Medulla oblongata (tissue), 1 donor: ENCODE measurements at regions not wholly inside any gene's neighbourhood (a gene's known extent, or its start where the extent isn't known, plus 50 kb on each side); places are given as distances from the start of the nearest gene placed in this dataset.

Source experiments
- DNase-seq: peaks from one replicate; pipeline ENCODE4 v3.0.0-alpha.2; 2015; ENCODE audit errors: extremely low spot score

DNA sequence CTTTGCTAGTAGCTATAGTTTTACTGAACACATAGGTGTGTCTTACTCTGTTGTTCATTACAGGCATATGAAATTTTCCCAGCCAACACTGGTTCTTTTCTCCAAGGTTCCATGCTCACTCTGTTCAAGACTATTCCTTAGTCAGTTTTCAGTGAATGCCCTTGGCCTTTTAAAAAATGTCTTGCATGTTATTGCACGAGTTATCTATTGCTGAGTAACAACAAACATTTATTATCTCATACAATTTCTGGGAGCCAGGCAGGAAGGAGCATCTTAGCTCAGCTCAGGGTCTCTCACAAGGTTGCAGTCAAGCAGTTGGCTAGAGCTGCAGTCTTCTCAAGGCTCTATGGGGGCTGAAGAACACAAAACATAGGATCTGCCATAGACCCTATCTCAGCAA, 223.5 kb downstream of the BTG1 start:
- no peak for DNase-seq

DNA sequence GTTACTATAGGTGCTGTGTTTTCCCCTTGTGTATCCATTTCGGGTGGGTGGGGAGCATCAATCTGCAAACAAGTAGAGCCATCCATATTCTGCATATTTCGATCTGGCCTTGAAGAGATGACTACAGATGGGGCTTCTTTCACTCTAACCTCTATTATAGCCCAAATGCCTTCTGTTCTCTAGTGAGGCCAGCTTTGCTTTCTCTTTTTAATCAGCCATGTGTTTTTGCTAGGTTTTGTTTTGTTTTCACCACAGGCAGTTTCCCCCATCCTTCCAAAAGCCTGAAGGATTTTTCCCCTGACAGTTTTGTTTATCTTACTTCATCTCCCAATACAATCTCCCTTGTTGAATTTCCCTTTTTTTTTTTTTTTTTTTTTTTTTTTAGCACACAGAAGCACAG, 224.1 kb downstream of the BTG1 start:
- DNase-seq: no peak

DNA sequence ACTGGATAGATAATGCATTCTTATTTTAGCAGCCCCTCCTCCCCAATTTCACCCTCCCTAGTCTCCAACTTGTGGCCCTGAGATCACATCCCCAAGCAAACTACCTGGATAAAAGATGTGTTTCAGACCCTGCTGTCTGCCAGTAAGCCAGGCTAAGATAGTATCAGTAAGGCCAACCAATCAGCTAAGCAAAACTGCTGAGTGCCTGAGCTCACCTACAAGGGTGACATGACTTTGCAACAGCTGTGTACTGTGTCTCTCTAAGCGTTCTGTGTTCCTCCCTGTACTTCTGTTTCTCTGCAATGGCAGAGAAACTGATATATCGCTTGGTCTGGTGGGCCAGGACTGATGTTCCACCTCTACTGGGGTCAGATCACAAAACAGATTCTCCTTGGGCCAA, 224.9 kb downstream of the BTG1 start:
- DNase-seq: no peak

DNA sequence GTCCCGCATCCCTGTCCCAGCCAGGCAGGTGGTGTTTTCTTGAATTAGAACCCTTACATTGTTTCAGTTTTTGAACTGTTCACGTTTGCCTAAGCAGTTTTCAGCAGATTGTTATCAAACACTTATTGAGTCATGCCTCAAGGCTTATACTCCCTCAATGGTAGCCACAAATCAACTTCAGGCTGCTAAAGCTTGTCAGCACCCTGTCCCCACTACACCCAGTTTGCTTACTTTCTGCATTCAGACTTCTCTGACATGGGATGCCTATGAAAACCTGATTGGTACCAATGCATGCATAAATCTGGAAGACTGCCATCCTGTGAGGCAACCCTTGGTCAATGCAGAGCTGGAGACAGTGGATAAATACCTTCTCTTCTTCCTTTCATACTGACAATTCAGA, 225.4 kb downstream of the BTG1 start:
- no peak for DNase-seq

DNA sequence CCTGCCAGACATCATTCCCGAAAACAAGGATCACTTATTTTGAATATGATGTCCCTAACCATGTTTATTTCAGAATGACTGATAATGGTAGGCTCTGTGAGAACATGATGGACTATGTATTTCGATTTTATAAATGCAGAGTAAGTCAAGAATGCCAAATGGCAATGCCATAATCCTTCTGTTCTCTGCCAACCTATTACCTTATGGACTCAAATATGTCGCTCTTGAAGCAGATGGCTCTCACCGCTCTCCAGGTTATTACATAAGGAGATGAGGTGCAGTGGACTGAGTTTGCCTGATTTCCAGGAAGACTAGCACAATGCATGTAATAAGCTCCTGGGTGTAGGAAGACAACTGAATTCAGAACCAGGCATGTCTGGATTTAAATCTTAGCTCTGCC, 227.2 kb downstream of the BTG1 start:
- no peak for DNase-seq

DNA sequence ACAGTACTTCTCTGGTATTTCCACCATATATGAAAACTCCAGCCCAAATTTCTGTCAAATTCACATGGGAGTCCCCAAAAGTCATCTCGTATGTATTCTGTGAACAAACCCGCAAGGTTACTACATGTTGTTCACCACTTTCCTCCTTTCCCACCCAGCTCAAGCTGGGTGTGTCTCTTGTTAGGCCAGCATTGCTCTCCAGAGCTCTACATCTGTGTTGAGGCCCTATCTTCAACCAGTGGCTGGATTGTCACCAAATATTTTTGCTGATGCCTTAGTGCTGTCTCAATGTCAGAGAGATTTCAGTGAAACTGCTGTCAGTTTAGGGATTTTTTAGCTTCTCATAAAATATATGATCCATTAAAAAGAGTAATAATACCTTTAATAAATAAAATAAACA, 230.9 kb downstream of the BTG1 start:
- DNase-seq: no peak

DNA sequence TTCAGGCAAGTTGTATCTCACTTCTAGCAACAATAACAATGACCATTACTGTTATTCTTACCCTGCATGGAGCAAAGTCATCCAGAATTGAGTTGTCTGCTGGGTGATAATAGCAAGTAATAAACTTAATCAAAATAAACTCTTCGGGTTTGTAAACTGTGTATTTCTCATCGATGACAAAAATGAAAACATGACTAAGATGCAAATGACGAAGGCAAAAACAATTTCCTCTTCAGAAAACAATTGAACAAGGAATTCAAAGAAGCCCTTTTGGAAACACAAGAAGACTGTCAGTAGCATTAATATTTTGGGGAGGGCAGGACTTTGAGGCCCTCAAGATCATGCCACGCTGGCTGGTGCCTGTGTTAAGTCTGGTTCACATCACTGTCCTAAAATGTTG, 232.0 kb downstream of the BTG1 start:
- no peak for DNase-seq

DNA sequence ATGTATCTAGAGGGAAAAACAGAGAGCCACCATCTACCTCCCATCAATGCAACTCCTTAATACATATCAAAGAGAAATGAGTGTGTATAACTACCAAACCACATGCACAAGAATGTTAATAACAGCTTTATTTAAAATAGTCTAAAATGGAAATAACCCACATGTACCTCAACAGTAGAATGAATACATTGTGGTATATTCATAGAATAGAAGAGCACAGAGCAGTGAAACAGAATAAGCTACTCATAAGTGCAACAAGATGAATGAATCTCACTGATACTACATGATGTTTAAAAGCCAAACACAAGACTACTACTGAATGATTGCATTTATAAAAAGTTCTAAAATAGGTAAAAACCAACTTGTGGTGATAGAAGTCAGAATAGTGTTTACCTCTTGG, 232.5 kb downstream of the BTG1 start:
- no peak for DNase-seq

DNA sequence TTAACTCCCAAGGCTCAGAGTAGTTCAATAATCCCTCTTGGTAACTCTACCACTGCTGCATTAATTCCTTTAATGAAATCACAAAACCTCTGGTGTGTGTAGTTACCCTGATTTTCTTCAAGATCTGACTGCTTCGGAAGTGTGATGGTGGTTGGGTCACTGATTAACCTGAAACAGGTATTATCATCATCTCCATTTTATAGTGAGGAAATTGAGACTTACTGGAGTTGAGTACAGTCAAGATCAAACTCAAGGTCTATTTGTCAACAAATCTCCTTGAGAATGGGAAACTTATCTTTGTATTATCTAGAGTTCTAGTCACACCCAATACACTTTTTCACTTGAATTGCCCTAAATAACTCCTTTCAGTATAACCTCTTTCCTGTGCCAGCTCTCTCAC, 233.5 kb downstream of the BTG1 start:
- no peak for DNase-seq

DNA sequence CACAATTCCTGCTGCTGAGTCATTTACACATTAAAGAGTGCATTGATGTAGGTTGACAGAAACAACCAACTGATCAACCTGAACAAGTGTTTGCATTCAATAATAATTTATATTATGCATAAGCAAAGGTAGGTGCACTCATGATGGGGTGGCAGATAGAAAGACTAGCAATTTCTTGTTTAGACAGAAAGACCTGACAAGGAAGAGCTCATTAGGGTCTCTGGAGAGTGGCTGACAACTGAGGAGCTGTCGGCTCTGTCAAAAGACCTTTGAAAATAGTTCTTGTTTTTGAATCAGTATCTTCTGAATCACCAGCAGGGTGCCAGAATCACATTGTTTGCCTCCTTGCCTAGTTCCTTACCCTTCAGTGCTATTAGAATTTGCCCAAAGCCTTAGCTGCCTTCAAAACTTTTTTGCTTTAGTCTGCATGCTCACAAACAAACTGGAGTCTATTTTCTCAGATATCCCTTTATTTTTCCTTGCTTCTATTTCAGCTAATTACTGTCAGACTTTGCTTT, 234.7 kb downstream of the BTG1 start:
- DNase-seq: no peak

DNA sequence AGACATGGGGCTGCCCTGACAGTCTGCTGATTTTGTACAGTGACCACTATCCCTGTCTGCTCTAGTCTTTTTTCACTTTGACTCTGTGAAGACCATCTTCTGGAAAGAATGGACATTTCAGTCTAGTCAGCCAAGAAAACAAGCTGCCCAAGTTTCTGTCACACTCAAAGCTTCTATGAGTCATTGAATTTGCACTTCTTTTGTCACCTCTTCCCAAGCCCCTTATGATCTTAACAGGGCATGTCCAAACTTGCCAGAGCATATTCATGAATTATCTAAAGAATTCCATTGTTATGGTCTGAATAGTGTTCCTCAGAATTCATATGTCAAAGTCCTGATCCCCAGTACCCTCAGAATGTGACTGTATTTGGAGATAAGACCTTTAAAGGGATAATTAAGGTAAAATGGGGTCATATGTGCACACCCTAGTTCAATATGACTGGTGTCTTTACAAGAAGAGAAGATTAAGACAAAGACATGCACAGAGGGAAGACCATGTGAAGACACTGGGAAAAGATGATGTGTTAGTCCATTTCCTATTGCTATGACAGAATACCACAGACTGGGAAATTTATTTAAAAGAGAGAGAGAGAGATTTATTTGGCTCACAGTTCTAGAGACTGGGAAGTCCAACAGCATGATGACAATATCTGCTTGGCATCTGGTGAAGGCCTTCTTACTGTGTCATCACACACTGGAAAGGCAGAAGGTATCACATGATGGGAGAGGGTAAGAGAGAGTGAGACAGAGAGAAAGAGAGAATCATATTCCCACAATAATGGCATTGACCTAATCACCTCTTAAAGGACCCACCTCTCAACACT, 242.6 kb downstream of the BTG1 start:
- no peak for DNase-seq

DNA sequence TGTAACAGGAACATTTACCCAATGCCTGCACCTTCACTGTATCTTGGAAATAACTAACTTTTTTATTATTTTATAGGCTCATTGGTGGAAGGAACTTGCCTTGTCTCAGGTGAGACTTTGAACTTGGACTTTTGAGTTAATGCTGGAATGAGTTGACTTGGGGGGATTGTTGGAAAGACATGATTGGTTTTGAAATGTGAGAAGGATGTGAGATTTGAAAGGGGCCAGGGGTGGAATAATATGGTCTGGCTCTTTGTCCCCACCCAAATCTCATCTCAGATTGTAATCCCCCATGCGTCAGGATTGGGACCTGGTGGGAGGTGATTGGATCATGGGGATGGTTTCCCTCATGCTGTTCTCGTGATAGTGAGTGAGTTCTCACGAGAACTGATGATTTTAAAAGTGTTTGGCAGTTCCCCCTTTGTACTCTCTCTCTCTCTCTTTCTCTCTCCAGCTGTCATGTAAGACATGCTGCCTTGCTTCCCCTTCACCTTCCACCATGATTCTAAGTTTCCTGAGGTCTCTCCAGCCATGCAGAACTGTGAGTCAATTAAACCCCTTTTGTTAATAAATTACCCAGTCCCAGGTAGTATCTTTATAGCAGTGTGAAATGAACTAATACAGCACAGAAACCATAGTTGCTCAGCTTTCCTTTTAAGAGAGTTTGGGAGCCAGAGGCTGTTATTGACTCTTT, 244.1 kb downstream of the BTG1 start:
- no peak for DNase-seq

DNA sequence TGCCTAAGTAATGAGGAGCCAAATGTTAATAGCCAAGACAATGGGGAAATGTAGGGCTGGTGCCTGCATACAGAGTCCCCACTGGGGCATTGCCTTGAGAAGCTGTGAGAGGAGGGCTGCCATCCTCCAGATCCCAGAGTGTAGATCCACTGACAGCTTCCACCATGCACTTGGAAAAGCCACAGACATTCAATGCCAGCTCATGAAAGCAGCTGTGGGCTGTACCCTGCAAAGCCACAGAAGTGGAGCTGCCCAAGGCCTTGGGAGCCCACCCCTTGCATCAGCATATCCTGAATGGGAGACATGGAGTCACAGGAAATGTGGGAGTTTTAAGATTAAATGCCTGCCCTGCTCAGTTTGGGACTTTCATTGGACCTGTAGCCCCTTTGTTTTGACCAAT, 244.7 kb downstream of the BTG1 start:
- DNase-seq: no peak

DNA sequence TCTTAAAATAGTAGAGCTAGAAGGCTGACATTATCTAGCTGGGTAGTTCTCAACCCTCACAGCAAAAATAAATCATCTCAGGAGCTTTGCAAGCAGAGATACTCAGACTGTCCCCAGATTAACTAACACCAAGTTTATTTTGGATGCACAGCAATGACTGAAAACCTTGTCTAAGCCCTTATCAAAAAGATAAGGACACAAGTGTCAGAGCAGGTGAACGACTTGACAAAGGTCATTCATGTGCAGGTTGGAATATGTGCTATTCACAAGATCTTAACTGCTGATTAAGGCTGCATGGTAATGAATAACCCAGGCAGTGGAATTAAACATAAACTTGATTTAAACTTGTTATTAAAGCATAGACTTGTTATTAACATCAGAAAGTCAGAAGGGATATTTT, 246.6 kb downstream of the BTG1 start:
- no peak for DNase-seq

DNA sequence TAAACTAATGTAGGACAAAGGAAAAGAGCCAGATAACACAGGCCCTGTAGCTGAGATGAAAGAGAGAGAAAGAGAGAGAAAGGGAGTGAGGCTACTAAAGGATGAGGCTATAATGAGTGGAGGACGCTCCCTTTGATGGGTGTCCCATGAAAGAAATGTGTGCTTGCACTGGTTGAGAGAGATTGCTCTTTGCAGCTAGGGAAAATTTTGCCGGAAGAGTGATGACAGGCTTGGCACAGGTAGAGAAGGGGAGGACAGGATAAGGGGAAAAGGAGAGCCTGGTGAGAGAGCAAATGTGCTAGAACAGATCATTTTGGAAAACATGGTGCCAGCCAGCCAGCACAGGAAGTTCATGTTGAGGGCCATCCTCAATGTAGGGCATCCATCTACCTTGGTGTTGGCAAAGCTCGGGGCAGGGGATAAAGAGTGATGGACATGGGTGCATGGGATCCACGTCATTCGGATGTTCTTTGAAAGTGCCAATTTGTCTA, 248.6 kb downstream of the BTG1 start:
- no peak for DNase-seq

DNA sequence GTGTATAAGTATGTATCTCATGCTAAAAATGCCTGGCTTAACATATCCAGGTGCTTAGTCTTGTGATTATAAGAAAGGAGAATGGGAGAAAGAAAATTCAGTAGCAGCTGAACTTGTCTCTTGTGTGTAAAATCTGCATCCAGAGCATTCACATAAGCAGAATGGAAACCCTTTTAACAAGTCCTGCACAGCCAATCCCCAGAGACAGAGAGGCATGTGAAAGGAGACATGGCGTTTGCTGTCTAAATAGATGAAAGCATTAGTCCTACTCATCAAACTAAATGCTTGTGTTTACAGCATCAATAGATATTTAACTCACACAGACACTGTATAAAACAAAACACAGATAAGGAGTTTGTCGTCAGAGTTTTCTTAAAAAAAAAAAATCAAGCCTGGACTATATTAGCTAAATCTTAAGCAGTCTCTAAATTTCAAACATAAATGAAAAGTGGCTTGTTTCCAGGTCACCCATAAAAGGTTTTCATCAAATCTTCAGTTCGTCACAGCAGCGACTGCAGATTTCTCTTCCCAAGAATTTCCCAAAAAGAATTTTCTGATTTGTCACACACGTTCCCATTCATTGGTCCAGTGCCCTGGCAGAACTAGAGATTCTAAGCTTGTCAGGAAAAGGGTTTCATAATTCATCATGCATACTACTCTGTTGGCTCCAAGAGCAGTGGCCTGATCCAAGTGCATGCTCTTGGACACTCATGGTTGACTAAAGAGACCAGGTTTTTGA, 249.2 kb downstream of the BTG1 start:
- no peak for DNase-seq

DNA sequence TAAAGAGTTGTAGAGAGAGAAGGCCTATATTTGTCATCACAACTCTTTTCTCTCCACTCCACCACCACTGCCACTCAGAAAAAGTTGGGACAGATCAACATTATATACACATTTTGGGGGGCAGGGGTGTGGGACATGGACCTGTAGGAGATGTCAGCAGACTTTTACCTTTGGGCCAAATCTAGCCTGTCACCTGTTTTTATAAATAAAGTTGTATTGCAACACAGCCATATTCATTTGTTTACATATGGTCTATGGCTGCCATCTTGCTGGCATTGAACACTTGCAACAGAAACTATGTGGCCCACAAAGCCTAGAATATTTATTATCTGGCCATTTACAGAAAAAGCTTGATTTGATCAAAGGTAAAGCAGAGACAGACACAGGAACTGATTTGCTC, 250.7 kb downstream of the BTG1 start:
- DNase-seq: no peak

DNA sequence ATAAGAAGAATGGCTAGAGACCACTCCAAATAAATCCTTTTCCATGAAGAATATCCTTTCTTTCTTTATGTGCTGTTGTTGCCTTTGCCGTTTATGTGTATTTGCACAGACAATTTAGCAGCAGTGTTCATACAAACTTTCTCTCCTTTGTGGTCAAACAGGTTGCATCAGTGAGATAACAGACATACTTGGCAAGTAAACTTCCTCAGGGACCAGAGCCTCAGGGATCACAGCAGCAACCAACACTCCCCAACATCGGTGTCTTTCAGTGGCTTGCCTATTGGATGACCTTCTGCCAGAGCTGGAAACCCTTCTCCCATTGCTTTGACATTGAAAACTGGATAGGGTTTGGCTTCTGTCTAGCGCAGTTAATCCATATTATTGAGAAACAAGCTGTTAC, 252.2 kb downstream of the BTG1 start:
- no peak for DNase-seq

DNA sequence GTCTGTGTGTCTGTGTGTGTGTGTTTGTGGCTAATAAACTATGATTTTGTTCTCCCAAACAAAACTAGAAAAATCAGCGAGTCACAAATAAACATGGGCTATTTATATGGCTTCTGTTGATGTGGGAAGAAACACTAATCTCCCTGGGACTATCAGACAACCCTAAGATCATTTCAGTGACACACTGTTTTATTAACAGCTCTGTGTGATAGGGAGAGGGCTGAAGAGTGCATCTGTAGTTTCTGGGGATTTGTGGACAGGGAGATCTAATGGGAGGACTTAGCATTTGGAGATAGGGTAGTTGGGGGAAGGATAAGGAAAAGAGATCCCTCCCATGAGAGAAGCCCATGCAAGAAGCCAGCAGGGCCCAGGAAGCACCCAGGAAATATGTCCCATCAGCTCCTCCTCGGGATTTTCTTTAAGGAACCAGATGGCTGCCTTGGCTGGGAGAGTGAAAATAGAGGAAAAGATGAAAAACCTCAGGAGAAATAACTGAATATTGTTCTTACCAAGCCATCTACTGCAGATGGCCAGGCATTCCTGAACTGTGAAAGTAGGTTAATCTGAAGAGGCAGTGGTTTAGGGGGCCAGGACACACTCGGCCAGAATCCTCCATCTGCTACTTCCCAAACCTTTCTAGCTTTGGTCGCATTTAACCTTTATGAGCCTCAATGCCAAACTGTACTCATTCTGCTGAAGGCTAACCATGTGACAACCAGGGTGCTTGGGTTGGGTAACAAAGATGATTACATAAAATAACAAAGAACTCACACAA, 253.4 kb downstream of the BTG1 start:
- DNase-seq: no peak

DNA sequence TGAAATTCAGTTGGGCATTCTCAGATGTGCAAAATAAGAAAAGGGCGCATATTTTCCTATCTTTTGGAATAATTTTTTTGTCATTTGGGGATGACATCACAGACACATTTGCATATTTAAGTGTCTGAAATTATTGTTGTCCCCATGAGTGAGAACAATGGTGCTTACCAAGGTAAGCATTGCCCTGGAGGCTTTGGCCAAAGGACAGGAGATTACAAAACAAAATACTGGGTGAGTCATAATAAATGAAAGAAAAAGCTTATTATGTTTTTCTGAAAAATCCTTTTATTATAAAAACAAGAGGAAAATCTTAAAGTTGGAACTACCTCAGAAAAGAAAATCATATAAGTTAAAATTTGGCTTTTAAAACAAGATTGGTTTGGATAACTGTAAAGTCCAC, 254.9 kb downstream of the BTG1 start:
- no peak for DNase-seq

DNA sequence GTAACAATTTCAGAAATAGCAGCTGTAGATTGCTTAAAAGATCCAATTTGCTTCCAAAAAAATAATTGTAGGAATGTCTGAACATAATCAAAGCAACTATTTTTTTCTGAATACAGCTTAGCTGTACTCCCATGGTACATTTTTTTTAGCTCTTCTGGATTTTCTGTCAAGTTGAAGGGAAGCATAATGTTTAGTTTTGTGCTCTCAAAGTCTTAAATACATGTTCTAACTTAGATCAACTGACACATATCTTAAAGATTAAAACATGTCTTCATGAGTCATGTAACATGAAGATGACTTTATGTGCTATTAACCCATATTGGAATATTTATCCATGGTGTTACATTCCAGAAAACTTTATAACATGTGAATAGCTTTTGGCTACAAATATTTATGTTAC, 255.7 kb downstream of the BTG1 start:
- no peak for DNase-seq

DNA sequence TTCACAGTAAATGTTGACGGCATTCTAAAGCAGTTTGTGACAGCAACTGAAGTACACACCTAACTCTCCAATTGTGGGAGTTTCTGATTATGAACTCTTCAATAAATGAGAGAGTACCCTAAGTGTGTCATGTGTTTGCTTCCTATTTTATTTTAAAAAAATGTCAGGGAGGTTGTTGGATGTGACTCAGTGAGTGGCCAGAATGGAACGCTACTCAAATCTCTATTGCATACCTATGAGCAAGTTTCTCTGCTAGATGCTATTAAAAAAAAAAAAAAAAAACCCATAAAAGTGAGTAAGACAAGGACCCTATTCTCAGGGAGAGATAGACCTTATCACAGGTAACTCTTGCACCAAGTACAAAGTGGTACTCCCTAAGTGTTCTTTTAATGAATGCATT, 256.6 kb downstream of the BTG1 start:
- DNase-seq: no peak
